Right ventricle myocardium inferior (tissue), 1 donor: ENCODE measurements at regions not wholly inside any gene's neighbourhood (a gene's known extent, or its start where the extent isn't known, plus 50 kb on each side); places are given as distances from the start of the nearest gene placed in this dataset.
"Not testable (repeated sequence)": the region's sequence is repeated elsewhere in the genome, so short reads cannot be mapped to it uniquely, and the experiment has no call there.

Experiments
- ATAC-seq: fragments of 200-7000 bp; cut with Tn5 transposase; one replicate; pipeline ENCODE4 v1.9.1; 2020; ENCODE audit warnings: mild to moderate bottlenecking, moderate library complexity
- DNase-seq: peaks from one replicate; pipeline ENCODE4 v3.0.0; 2021; ENCODE audit errors: missing footprints
- intact Hi-C: fragments of 100-400 bp; cut with DNase I; formaldehyde crosslinking; loops from one replicate; pipeline ENCODE4 v1.11.0; 2022
- donor health status: DM: no; HTN: yes; CAD: no; lungs with severe emphysema.

GRCh38 chr7:6882321-6882721, 56.2 kb upstream of the CCZ1B start:
- ATAC-seq, intact Hi-C loops, DNase-seq: not testable (repeated sequence)

GRCh38 chr7:6883756-6884155, 57.7 kb upstream of the CCZ1B start:
- DNase-seq, intact Hi-C loops, ATAC-seq: not testable (repeated sequence)

- no peak for DNase-seq
- intact Hi-C loops: no loop called here
- no peak for ATAC-seq
Observed at GRCh38 chr7:6886198-6886597, 60.1 kb upstream of the CCZ1B start.

GRCh38 chr7:6888267-6889045, 62.4 kb upstream of the CCZ1B start:
- intact Hi-C loops, DNase-seq: not testable (repeated sequence)
- peak; percentile 52 for ATAC-seq

GRCh38 chr7:6889252-6889812, 63.3 kb upstream of the CCZ1B start:
- no peak for ATAC-seq
- no peak for DNase-seq
- intact Hi-C loops: no loop called here

GRCh38 chr7:6902097-6902518, 76.0 kb upstream of the CCZ1B start:
- ATAC-seq, DNase-seq, intact Hi-C loops: not testable (repeated sequence)

- DNase-seq, ATAC-seq, intact Hi-C loops: not testable (repeated sequence)
Observed at GRCh38 chr7:6903289-6903688, 77.2 kb upstream of the CCZ1B start.

- DNase-seq, ATAC-seq, intact Hi-C loops: not testable (repeated sequence)
Observed at GRCh38 chr7:6903792-6904191, 77.7 kb upstream of the CCZ1B start.

- ATAC-seq (peak; percentile 50), DNase-seq (no peak)
- intact Hi-C loops: no loop called here
Observed at GRCh38 chr7:6917258-6917657, 91.2 kb upstream of the CCZ1B start.

GRCh38 chr7:6919169-6919568, 93.1 kb upstream of the CCZ1B start:
- DNase-seq, ATAC-seq, intact Hi-C loops: not testable (repeated sequence)

- intact Hi-C loops, DNase-seq, ATAC-seq: not testable (repeated sequence)
Observed at GRCh38 chr7:6924523-6924922, 98.4 kb upstream of the CCZ1B start.

- DNase-seq, ATAC-seq, intact Hi-C loops: not testable (repeated sequence)
Observed at GRCh38 chr7:6926193-6927174, 100.4 kb upstream of the CCZ1B start.

- DNase-seq, intact Hi-C loops, ATAC-seq: not testable (repeated sequence)
Observed at GRCh38 chr7:6927643-6928042, 101.6 kb upstream of the CCZ1B start.

- DNase-seq, intact Hi-C loops, ATAC-seq: not testable (repeated sequence)
Observed at GRCh38 chr7:6929588-6929987, 103.5 kb upstream of the CCZ1B start.

GRCh38 chr7:6930081-6930635, 104.1 kb upstream of the CCZ1B start:
- intact Hi-C loops, ATAC-seq, DNase-seq: not testable (repeated sequence)

GRCh38 chr7:6930787-6931186, 104.7 kb upstream of the CCZ1B start:
- intact Hi-C loops, ATAC-seq, DNase-seq: not testable (repeated sequence)

- ATAC-seq, intact Hi-C loops, DNase-seq: not testable (repeated sequence)
Observed at GRCh38 chr7:6931456-6931855, 105.4 kb upstream of the CCZ1B start.

- ATAC-seq: not testable (repeated sequence)
Observed at GRCh38 chr7:6933954-6934632, 108.0 kb upstream of the CCZ1B start.

More at GRCh38 chr7:6933954-6934632, 108.0 kb upstream of the CCZ1B start:
- DNase-seq, intact Hi-C loops: not testable (repeated sequence)
